ENCODE measurements at regions not wholly inside any gene's neighbourhood (a gene's known extent, or its start where the extent isn't known, plus 50 kb on each side); places are given as distances from the start of the nearest gene placed in this dataset.

DNA sequence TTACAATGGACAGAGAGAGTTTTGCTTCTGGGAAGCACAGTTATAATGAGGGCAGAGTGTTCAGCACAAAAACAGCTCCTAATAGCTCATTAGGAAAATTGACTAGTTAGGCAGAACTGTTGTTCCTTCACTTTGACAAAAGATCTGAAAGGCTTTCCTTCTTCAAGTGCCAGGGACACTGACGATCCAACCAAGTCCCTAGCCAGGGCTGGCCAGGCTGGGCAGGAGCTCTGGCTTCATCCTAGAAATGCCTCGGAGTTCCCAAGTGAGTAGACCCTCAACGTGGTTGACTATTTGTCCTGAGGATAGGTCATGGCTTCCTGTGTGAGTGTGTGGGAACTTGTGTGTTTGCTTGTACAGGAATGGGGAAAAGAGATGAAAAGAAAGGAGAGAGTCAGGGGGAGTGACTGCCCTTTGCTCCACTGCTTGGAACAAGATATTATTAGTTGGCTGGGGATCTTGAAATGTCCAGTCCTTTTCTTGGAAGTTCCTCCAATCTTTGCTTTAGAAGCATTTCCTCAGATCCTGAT, 617.9 kb downstream of the NTRK3 start:
- POLR2A ChIA-PET (ENCODE audit: unreplicated experiment), result no interaction called here
- H2BK20ac ChIP-seq (ENCODE audit: low read depth, low read length), result no peak overlapping the region
- intact Hi-C loops (cut with micrococcal nuclease), result no loop called here
- H3K9ac ChIP-seq (ENCODE audit: low read depth, low read length), result no peak overlapping the region
- in situ Hi-C loops (cut with MboI; ENCODE audit: low sequenced_read_pairs), result no loop called here
- no peak overlapping the region for H2AK5ac ChIP-seq (ENCODE audit: low read depth, low read length)
- H3K4ac ChIP-seq (ENCODE audit: low read depth, low read length), result no peak overlapping the region
- H3K56ac ChIP-seq (ENCODE audit: extremely low read depth, insufficient read depth, low read length), result no peak overlapping the region
- H3K14ac ChIP-seq (replicated peaks; ENCODE audit: low read depth, low read length), result no peak overlapping the region
- CTCF ChIA-PET, result no interaction called here
- no peak overlapping the region for H3K27ac ChIP-seq (ENCODE audit: insufficient read depth, low read length)
- dilution Hi-C loops (cut with HindIII; ENCODE audit: low sequenced_read_pairs, unreplicated experiment), result no loop called here
- no peak overlapping the region for H3K23ac ChIP-seq (ENCODE audit: low read depth, low read length)
- H3K4me1 ChIP-seq (ENCODE audit: control insufficient read depth, insufficient read depth, low read length), result no peaks in the 10 kb centered on the region
- H4K5ac ChIP-seq (ENCODE audit: low read depth, low read length), result no peak overlapping the region
- DNase-seq (no peak), ATAC-seq (ENCODE audit: low read depth) (no peak)
- no peak overlapping the region for H2AFZ ChIP-seq (replicated peaks; ENCODE audit: low read length, poor library complexity)
- H3K36me3 ChIP-seq (ENCODE audit: control insufficient read depth, insufficient read depth, low read length), result no peaks in the 10 kb centered on the region
- TF ChIP-seq NFE2L2 (IDR thresholded peaks at IDR 0.05; ENCODE audit: low read depth, low read length) (no peak), POLR2A (IDR thresholded peaks at IDR 0.05; ENCODE audit: low read depth, low read length) (no peak)
- TF ChIP-seq, protein P1, sequence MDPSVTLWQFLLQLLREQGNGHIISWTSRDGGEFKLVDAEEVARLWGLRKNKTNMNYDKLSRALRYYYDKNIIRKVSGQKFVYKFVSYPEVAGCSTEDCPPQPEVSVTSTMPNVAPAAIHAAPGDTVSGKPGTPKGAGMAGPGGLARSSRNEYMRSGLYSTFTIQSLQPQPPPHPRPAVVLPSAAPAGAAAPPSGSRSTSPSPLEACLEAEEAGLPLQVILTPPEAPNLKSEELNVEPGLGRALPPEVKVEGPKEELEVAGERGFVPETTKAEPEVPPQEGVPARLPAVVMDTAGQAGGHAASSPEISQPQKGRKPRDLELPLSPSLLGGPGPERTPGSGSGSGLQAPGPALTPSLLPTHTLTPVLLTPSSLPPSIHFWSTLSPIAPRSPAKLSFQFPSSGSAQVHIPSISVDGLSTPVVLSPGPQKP (IDR thresholded peaks at IDR 0.05; ENCODE audit: borderline replicate concordance, low read depth, low read length), result no peak
- no peak overlapping the region for H3K4me3 ChIP-seq (ENCODE audit: insufficient read depth, low read depth, low read length)
- H4K8ac ChIP-seq (ENCODE audit: low read depth in 2 of 2, low read length in 2 of 2), result no peak overlapping the region
- BruUV-seq (replicated peaks), result no TSS peak
- H3K18ac ChIP-seq (ENCODE audit: low read depth, low read length), result no peak overlapping the region
- no peak overlapping the region for H3K4me2 ChIP-seq (ENCODE audit: low read depth, low read length)
- H2BK5ac ChIP-seq (ENCODE audit: low read depth, low read length, poor library complexity, severe bottlenecking), result no peak overlapping the region
- no peaks in the 10 kb centered on the region for H4K20me1 ChIP-seq (ENCODE audit: insufficient read depth, low read length)
- H3K9me1 ChIP-seq (ENCODE audit: insufficient read depth, low read length), result no peaks in the 10 kb centered on the region
- H2BK120ac ChIP-seq (ENCODE audit: low read depth, low read length), result no peak overlapping the region
- H2AK9ac ChIP-seq (replicated peaks; ENCODE audit: low read depth, low read length, poor library complexity), result no peak overlapping the region
- 71% methylated on average over 1 of the region's 3 CpGs; no CpG with 5 or more reads in 1 of the 2 experiments for WGBS, 2 experiments (ENCODE audit: extremely low coverage in 2 of 2, insufficient read length in 1 of 2)
- no peaks in the 10 kb centered on the region for H3K79me1 ChIP-seq (ENCODE audit: low read depth in 1 of 2, low read length in 2 of 2)
- H2BK15ac ChIP-seq (ENCODE audit: low read depth, low read length), result no peak overlapping the region
- 0 out of 2 replicates have a peak, but pooled peaks cover 2% of the 10 kb centered on the region for H3K9me3 ChIP-seq (ENCODE audit: control insufficient read depth, insufficient read depth, low read length)
- no peaks in the 10 kb centered on the region for H3K27me3 ChIP-seq (ENCODE audit: control insufficient read depth, insufficient read depth, low read length)
- no peak overlapping the region for H4K91ac ChIP-seq (ENCODE audit: insufficient read depth, low read depth, low read length)
